T-cell (primary cell): ENCODE measurements at regions not wholly inside any gene's neighbourhood (a gene's known extent, or its start where the extent isn't known, plus 50 kb on each side); places are given as distances from the start of the nearest gene placed in this dataset.

Experiments
- ATAC-seq, 4 experiments: fragments of 200-7000 bp in 3 of 4; fragments of 150-1000 bp in 1 of 4; cut with Tn5 transposase; replicated peaks in 1 of 4; 1 replicate in 3 of 4; 2 replicates in 1 of 4; pipeline ENCODE4 v1.10.0; 2021; ENCODE audit warnings: moderate library complexity in 3 of 4, mild to moderate bottlenecking in 2 of 4, moderate number of reproducible peaks in 1 of 4
- CTCF ChIA-PET, 2 donors: fragments of 300-600 bp; sonication (Branson Sonifier 250); formaldehyde crosslinking; loops; one replicate each; lab custom pipeline; 2022; ENCODE audit warnings: antibody characterized with exemption in 2 of 2; lab: Charles Lee
- POLR2A ChIA-PET, 2 donors: fragments of 300-600 bp; sonication (Branson Sonifier 250); formaldehyde crosslinking; loops; one replicate each; lab custom pipeline; 2022; ENCODE audit warnings: antibody characterized with exemption in 2 of 2; lab: Charles Lee
- DNase-seq, 35 experiments: peaks; one replicate each; pipeline versions ENCODE4 v3.0.0 to v3.0.0-alpha.2; 2013 to 2023
- H3K27ac ChIP-seq: one replicate; pipeline ENCODE4 v1.5.1; 2013; ENCODE audit warnings: low read length
- H3K27me3 ChIP-seq, 2 experiments: replicated peaks in 1 of 2; 1 replicate in 1 of 2; 2 replicates in 1 of 2; pipeline versions ENCODE4 v1.6.1 to v1.7.0; 2013; ENCODE audit warnings: low read length in 1 of 2, mixed read lengths in 1 of 2; ENCODE audit not compliant: control insufficient read depth in 2 of 2, insufficient read depth in 2 of 2; ENCODE audit errors: extremely low read depth in 1 of 2
- H3K36me3 ChIP-seq, 2 donors: 1 replicate in 1 of 2; 2 replicates in 1 of 2; pipeline versions ENCODE4 v1.6.1 to v1.7.0; 2013; ENCODE audit warnings: low read length in 1 of 2; ENCODE audit not compliant: control insufficient read depth in 2 of 2, insufficient read depth in 1 of 2; ENCODE audit errors: extremely low read depth in 1 of 2
- H3K4me1 ChIP-seq, 2 experiments: 1 replicate in 1 of 2; 2 replicates in 1 of 2; pipeline versions ENCODE4 v1.6.1 to v1.7.0; 2013; ENCODE audit warnings: low read length in 2 of 2, mixed read lengths in 1 of 2; ENCODE audit not compliant: insufficient read depth in 2 of 2, control insufficient read depth in 1 of 2; ENCODE audit errors: extremely low read depth in 1 of 2
- H3K4me3 ChIP-seq, 2 donors: 1 replicate in 1 of 2; 2 replicates in 1 of 2; pipeline versions ENCODE4 v1.5.1 to v1.7.0; 2013; ENCODE audit warnings: mild to moderate bottlenecking in 2 of 2, low read length in 1 of 2, moderate library complexity in 1 of 2; ENCODE audit not compliant: control insufficient read depth in 1 of 2; ENCODE audit errors: extremely low read depth in 1 of 2
- H3K9me3 ChIP-seq: 2 replicates; pipeline ENCODE4 v1.7.0; 2013
- H3K27ac Mint-ChIP-seq, 2 donors: one replicate each; pipeline ENCODE4 v1.8.0; 2020 to 2021; ENCODE audit warnings: mild to moderate bottlenecking in 2 of 2, mixed read lengths in 2 of 2
- H3K27me3 Mint-ChIP-seq, 2 donors: one replicate each; pipeline ENCODE4 v1.8.0; 2021 to 2022; ENCODE audit warnings: mixed read lengths in 2 of 2
- H3K36me3 Mint-ChIP-seq: one replicate; pipeline ENCODE4 v1.8.0; 2021; ENCODE audit warnings: mixed read lengths
- H3K4me1 Mint-ChIP-seq, 3 donors: one replicate each; pipeline ENCODE4 v1.8.0; 2020 to 2022; ENCODE audit warnings: mixed read lengths in 3 of 3, mild to moderate bottlenecking in 1 of 3
- H3K4me3 Mint-ChIP-seq, 3 donors: one replicate each; pipeline ENCODE4 v1.8.0; 2020 to 2022; ENCODE audit warnings: mild to moderate bottlenecking in 3 of 3, mixed read lengths in 3 of 3, moderate library complexity in 3 of 3
- H3K9me3 Mint-ChIP-seq, 3 donors: one replicate each; pipeline ENCODE4 v1.8.0; 2020 to 2022; ENCODE audit warnings: mixed read lengths in 3 of 3
- WGBS: methylation state at CpG from one replicate; pipeline ENCODE4 v1.1.5; 2013; ENCODE audit warnings: missing lambda C conversion rate; ENCODE audit not compliant: insufficient coverage; 5-methylcytosine and 5-hydroxymethylcytosine counted together

- H3K4me3 ChIP-seq = no peak overlapping the region
- no peak overlapping the region for H3K4me3 Mint-ChIP-seq
- DNase-seq (no peak), ATAC-seq (no peak)
- H3K27me3 Mint-ChIP-seq = peaks cover 3 to 13% of the 10 kb centered on the region in 2 donors
- H3K27ac Mint-ChIP-seq = no peak overlapping the region
- CTCF ChIA-PET = no interaction called here
- H3K4me1 ChIP-seq = no peaks in the 10 kb centered on the region
- no peaks in the 10 kb centered on the region for H3K9me3 Mint-ChIP-seq
- no CpG with 5 or more reads among the region's 2 CpGs for WGBS
- H3K36me3 Mint-ChIP-seq = no peaks in the 10 kb centered on the region
- no peaks in the 10 kb centered on the region for H3K9me3 ChIP-seq
- H3K27ac ChIP-seq = no peak overlapping the region
- POLR2A ChIA-PET = no interaction called here
- H3K4me1 Mint-ChIP-seq = no peaks in the 10 kb centered on the region
- H3K36me3 ChIP-seq = no peaks in the 10 kb centered on the region
- H3K27me3 ChIP-seq = peaks cover 0 to 2% of the 10 kb centered on the region in 2 experiments
Observed at GRCh38 chr1:94656967-94657366, 115.4 kb upstream of the F3 start.

GRCh38 chr1:94654919-94655318 lies 113.4 kb upstream of the F3 start:
- H3K9me3 Mint-ChIP-seq = no peaks in the 10 kb centered on the region
- H3K9me3 ChIP-seq = no peaks in the 10 kb centered on the region
- H3K4me1 ChIP-seq = no peaks in the 10 kb centered on the region
- peaks cover 0 to 4% of the 10 kb centered on the region in 2 experiments for H3K27me3 ChIP-seq
- ChIA-PET POLR2A (no interaction called here), CTCF (no interaction called here)
- no peaks in the 10 kb centered on the region for H3K36me3 ChIP-seq
- H3K4me3 Mint-ChIP-seq = no peak overlapping the region
- peaks cover 3 to 13% of the 10 kb centered on the region in 2 donors for H3K27me3 Mint-ChIP-seq
- no peak overlapping the region for H3K4me3 ChIP-seq
- H3K36me3 Mint-ChIP-seq = no peaks in the 10 kb centered on the region
- ATAC-seq (no peak), DNase-seq (no peak)
- WGBS = 94% methylated on average over 4 of the region's 4 CpGs
- no peak overlapping the region for H3K27ac Mint-ChIP-seq
- no peaks in the 10 kb centered on the region for H3K4me1 Mint-ChIP-seq
- no peak overlapping the region for H3K27ac ChIP-seq

DNA sequence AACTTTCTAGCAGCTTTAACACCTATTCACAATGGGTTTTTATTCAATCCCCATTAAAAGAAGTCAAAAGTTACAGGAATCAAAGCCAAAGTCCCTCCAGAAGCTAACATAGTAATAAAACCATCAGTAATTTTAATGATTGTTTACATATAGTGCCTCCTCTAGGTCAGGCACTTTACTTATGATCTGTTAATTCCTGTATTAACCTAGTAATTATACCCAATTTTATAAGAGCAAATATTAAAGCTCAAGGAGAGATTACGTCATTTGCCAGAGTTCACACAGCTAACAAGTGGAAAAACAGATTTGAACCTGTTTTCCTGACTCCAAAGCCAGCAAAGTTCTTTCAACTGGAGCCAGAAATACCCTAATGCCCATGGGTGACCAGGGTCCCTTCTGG lies 112.9 kb upstream of the F3 start:
- Mint-ChIP-seq H3K9me3 (no peaks in the 10 kb centered on the region), H3K4me1 (no peaks in the 10 kb centered on the region), H3K4me3 (no peak overlapping the region), H3K36me3 (no peaks in the 10 kb centered on the region), H3K27ac (no peak overlapping the region), H3K27me3 (peaks cover 0 to 10% of the 10 kb centered on the region in 2 donors)
- WGBS = no CpG with 5 or more reads among the region's 1 CpG
- ChIA-PET POLR2A (no interaction called here), CTCF (no interaction called here)
- H3K9me3 ChIP-seq = no peaks in the 10 kb centered on the region
- H3K4me1 ChIP-seq = no peaks in the 10 kb centered on the region
- peaks cover 0 to 4% of the 10 kb centered on the region in 2 experiments for H3K27me3 ChIP-seq
- no peak overlapping the region for H3K27ac ChIP-seq
- ATAC-seq (no peak), DNase-seq (no peak)
- H3K36me3 ChIP-seq = no peaks in the 10 kb centered on the region
- H3K4me3 ChIP-seq = no peak overlapping the region

- Histone ChIP-seq H3K36me3 (no peaks in the 10 kb centered on the region), H3K4me3 (no peak overlapping the region), H3K9me3 (no peaks in the 10 kb centered on the region), H3K4me1 (no peaks in the 10 kb centered on the region), H3K27ac (no peak overlapping the region), H3K27me3 (peaks cover 0 to 4% of the 10 kb centered on the region in 2 experiments)
- POLR2A ChIA-PET = no interaction called here
- peaks cover 0 to 10% of the 10 kb centered on the region in 2 donors for H3K27me3 Mint-ChIP-seq
- H3K9me3 Mint-ChIP-seq = no peaks in the 10 kb centered on the region
- no peak overlapping the region for H3K27ac Mint-ChIP-seq
- DNase-seq (no peak), ATAC-seq (no peak)
- H3K4me3 Mint-ChIP-seq = no peak overlapping the region
- no CpG with 5 or more reads among the region's 1 CpG for WGBS
- H3K4me1 Mint-ChIP-seq = no peaks in the 10 kb centered on the region
- CTCF ChIA-PET = no interaction called here
- H3K36me3 Mint-ChIP-seq = no peaks in the 10 kb centered on the region
Observed at GRCh38 chr1:94654031-94654430, 112.5 kb upstream of the F3 start.

- no peaks in the 10 kb centered on the region for H3K4me1 ChIP-seq
- Mint-ChIP-seq H3K27me3 (peaks cover 0 to 10% of the 10 kb centered on the region in 2 donors), H3K4me1 (no peaks in the 10 kb centered on the region), H3K27ac (no peak overlapping the region), H3K9me3 (no peaks in the 10 kb centered on the region), H3K4me3 (no peak overlapping the region), H3K36me3 (no peaks in the 10 kb centered on the region)
- H3K4me3 ChIP-seq = no peak overlapping the region
- POLR2A ChIA-PET = no interaction called here
- no CpG with 5 or more reads among the region's 3 CpGs for WGBS
- no peaks in the 10 kb centered on the region for H3K9me3 ChIP-seq
- CTCF ChIA-PET = no interaction called here
- no peak overlapping the region for H3K27ac ChIP-seq
- no peak for DNase-seq
- H3K36me3 ChIP-seq = no peaks in the 10 kb centered on the region
- H3K27me3 ChIP-seq = peaks cover 0 to 4% of the 10 kb centered on the region in 2 experiments
- no peak for ATAC-seq
Observed at GRCh38 chr1:94653454-94653853, 111.9 kb upstream of the F3 start.

DNA sequence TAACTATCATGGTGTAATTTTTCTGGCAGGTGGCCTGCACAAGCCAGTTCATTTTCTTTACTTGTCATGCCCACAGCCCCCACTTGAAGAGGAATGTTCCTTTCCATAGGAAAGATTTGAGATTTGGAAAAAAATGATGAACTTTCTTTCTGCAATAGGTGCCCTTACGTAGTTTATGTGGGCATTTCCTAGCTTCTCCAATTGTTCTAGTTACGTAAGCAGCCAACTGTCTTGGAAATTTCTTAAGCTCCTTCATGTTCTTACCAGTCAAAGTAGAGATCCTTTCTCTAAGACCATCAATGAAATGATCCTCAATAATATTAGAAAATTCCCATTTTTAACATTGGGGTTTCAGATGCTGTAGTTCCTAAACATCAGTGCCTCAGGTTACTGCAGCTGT lies 109.5 kb upstream of the F3 start:
- Histone ChIP-seq H3K4me3 (no peak overlapping the region), H3K4me1 (no peaks in the 10 kb centered on the region), H3K27me3 (peaks cover 0 to 4% of the 10 kb centered on the region in 2 experiments), H3K27ac (no peak overlapping the region), H3K36me3 (no peaks in the 10 kb centered on the region), H3K9me3 (no peaks in the 10 kb centered on the region)
- Mint-ChIP-seq H3K9me3 (no peaks in the 10 kb centered on the region), H3K27ac (no peak overlapping the region), H3K4me3 (no peak overlapping the region), H3K27me3 (peaks cover 3 to 8% of the 10 kb centered on the region in 2 donors), H3K36me3 (no peaks in the 10 kb centered on the region), H3K4me1 (no peaks in the 10 kb centered on the region)
- no peak for ATAC-seq
- ChIA-PET CTCF (no interaction called here), POLR2A (interaction anchor here in 1 of 2 donors (0.7 kb wide), 1 partner anchor 98 kb away, joined by 3 read pairs; no protein-coding TSS in a partner anchor)
- no peak for DNase-seq
- no CpG with 5 or more reads among the region's 2 CpGs for WGBS

GRCh38 chr1:94650301-94650700 lies 108.7 kb upstream of the F3 start:
- DNase-seq (no peak), ATAC-seq (no peak)
- Mint-ChIP-seq H3K4me3 (no peak overlapping the region), H3K27me3 (peaks cover 3 to 5% of the 10 kb centered on the region in 2 donors), H3K36me3 (no peaks in the 10 kb centered on the region), H3K27ac (no peak overlapping the region), H3K9me3 (no peaks in the 10 kb centered on the region), H3K4me1 (no peaks in the 10 kb centered on the region)
- H3K27me3 ChIP-seq = peaks cover 0 to 4% of the 10 kb centered on the region in 2 experiments
- H3K27ac ChIP-seq = no peak overlapping the region
- no peak overlapping the region for H3K4me3 ChIP-seq
- CTCF ChIA-PET = no interaction called here
- no peaks in the 10 kb centered on the region for H3K36me3 ChIP-seq
- no peaks in the 10 kb centered on the region for H3K9me3 ChIP-seq
- H3K4me1 ChIP-seq = no peaks in the 10 kb centered on the region
- POLR2A ChIA-PET = no interaction called here
- WGBS = no CpG with 5 or more reads among the region's 2 CpGs
